HG03196 (cell line): ENCODE measurements at regions not wholly inside any gene's neighbourhood (a gene's known extent, or its start where the extent isn't known, plus 50 kb on each side); places are given as distances from the start of the nearest gene placed in this dataset.
"Not testable (repeated sequence)": the region's sequence is repeated elsewhere in the genome, so short reads cannot be mapped to it uniquely, and the experiment has no call there.

Experiments used
- ATAC-seq: cut with Tn5 transposase; IDR thresholded peaks from one replicate; pipeline ENCODE4 v1.9.1; 2021; ENCODE audit not compliant: unreplicated experiment

DNA sequence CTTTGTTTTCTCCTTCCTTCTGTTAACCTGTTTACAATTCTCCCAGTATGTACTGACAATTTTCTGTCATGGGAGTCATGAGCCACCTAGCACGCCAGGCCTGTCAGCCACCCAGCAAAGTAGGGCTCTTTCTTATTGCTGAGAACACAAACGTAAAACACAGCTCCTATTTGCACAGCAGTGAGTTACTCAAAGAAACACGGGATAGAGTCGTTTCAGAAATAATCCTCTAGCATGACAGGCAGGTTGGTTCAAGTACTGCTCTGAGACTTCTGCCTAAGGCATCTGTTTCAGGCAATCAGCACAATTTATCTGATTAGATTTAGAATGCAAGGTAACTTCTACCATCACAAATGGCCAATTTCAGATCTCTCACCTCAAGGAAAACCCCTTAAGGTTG lies 88.8 kb downstream of the CD24 start:
- ATAC-seq = no peak

GRCh38 chr6:106884576-106884975 lies 90.0 kb downstream of the CD24 start:
- ATAC-seq = no peak

DNA sequence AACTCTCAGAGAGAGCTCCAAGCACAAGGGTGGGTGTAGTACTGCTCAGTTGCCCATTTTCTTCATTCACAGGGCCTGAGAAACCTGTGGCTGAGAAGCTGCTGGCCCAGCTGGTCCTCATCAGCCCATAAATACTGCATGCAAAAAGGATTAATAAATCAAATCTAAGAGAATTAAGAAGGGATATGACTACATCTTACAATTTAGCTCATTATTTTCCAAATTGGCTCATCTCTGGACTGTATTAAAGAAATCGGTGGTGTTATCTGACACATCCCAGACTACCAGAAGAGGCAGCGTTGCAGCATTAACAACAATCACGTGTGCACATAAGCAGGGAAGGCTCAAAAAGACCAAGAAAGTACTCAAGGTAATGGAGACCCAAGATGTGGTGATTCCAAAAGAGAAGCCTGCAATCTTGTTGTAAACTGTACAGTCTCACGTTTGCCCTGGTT lies 90.7 kb downstream of the CD24 start:
- no peak for ATAC-seq

GRCh38 chr6:106882601-106883518 lies 91.7 kb downstream of the CD24 start:
- no peak for ATAC-seq

- ATAC-seq = no peak
These were observed 92.4 kb downstream of the CD24 start for GRCh38 chr6:106882138-106882537.

DNA sequence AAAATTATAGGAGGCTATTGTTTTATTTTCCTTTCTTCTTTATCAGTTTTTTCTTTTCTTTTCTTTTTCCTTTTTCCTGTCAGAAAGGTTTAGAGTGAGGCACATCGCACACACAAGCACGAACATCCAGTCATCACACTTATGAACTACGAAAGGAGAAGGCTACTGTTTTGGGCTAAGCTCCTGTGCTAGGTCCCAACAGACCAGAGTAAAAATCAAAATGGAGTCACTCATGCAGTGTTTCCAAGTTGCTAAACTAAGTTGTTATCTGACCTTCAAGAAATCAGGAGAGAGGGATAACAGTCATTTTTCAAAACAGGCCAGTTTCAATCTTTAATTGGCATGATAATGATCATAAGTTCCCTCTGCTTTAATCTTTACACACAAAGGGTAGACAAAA lies 93.6 kb downstream of the CD24 start:
- ATAC-seq = no peak

DNA sequence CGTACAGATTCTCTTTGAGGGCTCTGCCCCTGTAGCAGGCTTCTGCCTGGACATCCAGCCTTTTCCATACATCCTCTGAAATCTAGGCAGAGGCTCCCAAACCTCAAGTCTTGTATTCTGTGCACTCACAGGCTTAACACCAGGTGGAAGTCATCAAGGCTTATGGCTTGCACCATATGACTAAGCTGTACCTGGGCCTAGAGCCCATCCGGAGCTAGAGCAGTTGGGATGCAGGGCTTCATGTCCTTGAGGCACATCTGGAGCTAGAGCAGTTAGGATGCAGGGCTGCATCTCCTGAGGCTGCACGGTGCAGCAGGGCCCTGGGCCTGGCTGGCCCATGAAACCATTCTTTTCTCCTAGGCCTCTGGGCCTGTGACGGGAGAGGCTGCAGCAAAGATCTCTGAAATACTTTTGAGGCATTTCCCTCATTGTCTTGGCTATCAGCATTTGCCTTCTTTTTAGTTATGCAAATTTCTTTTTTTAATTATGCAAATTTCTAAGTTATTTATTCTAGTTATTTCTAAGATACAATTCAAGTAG lies 98.7 kb downstream of the CD24 start:
- no peak for ATAC-seq

GRCh38 chr6:106874481-106874880 lies 100.0 kb downstream of the CD24 start:
- ATAC-seq = no peak

DNA sequence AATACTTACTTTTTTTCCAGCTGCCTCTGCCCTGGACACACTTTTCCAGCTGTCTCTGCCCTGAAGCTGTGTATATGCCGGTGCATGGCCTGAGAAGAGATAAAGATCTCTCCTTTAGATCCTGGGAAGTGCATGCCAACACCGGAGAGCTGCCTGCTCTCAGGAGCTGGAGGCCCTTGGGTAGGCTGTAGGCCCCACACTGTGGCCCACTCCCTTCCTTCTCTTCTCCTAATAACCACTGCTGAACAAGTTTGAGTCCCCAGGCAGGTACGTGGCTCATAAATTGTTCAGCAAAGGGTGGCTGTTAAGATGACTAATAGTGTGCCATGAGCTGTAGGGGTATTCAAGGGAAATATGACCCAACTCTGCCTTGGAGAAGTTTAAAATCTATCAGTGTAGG lies 102.5 kb downstream of the CD24 start:
- no peak for ATAC-seq

- ATAC-seq = no peak
These were observed 103.5 kb downstream of the CD24 start for GRCh38 chr6:106870824-106871717.

DNA sequence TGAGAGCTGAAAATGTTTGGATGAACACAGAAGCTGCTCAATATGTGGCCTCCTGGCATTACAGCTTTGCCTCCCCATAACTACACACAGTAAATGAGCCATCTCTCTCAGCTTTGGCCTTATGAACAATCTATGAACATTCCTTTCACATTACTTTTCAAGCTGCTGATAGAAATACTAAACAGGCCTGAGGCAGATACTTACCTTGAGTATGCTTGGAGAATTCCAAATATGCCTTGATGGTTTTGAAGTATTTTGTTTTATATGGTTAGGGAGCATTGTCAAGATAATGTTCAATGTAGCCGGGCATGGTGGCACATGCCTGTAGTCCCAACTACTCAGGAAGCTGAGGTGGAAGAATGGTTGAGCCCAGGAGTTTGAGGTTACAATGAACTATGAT lies 104.5 kb downstream of the CD24 start:
- no peak for ATAC-seq

GRCh38 chr6:106869203-106869602 lies 105.3 kb downstream of the CD24 start:
- no peak for ATAC-seq

DNA sequence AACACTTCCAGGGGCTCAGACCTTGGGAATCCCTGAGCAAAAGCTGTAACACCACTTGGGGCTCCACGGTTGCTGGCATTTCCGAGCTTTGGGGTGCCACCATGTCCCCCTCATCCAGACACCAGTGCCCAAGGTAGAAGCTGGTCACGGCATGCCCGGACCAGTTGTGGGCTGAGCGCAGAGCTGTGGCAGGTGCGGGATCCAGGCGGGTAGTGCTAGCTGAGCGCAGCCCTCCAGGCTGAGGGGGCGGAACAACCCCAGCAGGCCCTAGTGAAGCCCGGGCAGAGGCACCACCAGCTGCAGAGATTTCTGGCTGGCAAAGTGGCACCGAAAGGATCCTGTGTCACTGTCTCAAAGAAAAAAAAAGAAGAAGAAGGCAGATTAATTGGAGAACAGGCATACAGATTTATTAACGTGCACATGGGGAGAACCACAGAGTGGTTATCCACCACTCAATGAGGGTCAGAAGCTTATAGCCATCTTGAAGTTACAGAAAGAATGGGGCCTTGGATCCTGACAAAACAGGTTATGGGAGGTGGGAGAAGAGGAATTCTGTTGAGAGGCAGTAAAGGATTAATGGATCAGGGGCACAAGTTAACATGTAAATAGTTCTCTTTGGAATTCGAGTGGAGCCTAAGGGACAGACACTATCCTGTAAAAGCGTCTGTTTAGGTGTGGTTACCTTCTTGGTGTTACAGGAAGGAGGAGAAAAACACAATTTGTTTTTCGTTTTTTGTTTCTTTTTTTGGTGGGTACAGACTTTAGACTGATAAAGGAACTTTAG lies 107.5 kb downstream of the CD24 start:
- ATAC-seq = no peak

- ATAC-seq = no peak
These were observed 111.7 kb downstream of the CD24 start for GRCh38 chr6:106862858-106863257.

DNA sequence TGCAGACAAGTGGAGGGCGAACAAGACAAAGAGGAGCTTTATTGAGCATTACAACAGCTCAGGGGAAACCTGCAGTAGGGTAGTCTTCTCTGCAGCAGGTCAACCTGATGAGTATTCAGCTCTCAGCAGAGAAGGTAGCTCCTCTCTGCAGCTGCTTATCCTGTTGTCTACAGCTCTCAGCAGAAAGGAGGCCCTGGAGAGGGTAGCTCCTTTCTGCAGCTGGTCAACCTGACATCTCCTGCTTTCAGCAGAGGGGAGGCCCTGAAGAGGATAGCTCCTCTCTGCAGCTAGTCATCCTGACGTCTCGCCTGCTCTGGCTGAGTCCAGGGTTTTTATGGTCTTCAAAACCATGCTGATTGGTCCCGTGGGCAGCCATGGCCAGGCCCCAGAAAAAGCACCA lies 113.6 kb downstream of the CD24 start:
- ATAC-seq = no peak

DNA sequence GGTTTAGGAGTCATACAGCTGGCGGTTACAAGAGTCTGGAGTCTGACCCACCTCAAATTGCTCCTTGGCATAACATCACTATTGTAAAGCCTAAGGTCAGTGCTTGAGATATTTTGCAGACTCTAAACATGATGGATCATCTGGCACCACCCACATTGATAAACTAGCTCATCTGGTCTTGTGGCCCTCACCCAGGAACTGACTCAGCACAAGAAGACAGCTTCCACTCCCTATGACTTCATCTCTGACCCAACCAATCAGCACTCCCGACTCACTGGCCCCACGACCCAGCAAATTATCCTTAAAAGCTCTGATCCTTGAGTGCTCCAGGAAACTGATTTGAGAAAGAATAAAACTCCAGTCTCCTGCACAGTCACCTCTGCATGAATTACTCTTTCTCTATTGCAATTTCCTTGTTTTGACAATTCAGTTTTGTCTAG lies 115.9 kb downstream of the CD24 start:
- no peak for ATAC-seq

- ATAC-seq = no peak
These were observed 116.5 kb downstream of the CD24 start for GRCh38 chr6:106857771-106858652.

DNA sequence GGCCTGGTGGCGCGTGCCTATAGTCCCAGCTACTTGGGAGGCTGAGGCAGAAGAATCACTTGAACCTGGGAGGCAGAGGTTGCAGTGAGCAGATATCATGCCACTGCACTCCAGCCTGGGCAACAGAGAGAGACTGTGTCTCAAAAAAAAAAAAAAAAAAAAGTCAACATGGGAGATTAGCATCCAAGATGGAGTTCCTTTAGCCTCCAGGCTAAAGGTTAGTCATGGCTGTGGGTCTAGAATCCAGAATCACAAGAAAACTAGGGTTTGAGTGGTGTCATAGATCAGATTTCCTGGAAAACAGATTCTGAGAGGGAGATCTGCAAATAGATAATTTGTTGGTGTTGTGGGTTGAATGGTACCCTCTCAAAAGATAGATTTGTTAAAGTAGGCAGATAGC lies 117.2 kb downstream of the CD24 start:
- ATAC-seq = not testable (repeated sequence)

- ATAC-seq = no peak
These were observed 118.2 kb downstream of the CD24 start for GRCh38 chr6:106856227-106856874.
